ENCODE measurements at regions not wholly inside any gene's neighbourhood (a gene's known extent, or its start where the extent isn't known, plus 50 kb on each side); places are given as distances from the start of the nearest gene placed in this dataset.
"Not testable (repeated sequence)": the region's sequence is repeated elsewhere in the genome, so short reads cannot be mapped to it uniquely, and the experiment has no call there.

DNA sequence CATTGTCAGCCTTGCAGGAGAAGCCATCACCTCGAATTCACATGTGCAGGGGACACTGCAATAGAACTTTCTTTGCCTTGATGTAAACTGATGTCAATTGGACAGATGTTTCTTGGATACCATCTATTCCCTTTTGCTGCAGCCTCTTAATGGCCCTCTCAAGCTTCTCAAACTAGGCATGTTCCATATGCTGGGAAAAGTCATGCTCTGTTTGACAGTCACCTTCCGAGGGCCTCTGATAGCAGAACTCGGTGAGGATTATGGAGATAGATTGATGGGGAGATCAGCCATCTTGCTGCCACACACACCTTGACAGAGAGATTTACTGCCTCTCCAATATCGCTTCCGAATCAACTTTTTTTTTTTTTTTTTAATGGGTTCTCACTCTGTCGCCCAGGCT is 145.8 kb upstream of the NUDT4 start:
- DNase-seq (ENCODE audit: insufficient read length, low spot score) = no peak
- no peak for FAIRE-seq

DNA sequence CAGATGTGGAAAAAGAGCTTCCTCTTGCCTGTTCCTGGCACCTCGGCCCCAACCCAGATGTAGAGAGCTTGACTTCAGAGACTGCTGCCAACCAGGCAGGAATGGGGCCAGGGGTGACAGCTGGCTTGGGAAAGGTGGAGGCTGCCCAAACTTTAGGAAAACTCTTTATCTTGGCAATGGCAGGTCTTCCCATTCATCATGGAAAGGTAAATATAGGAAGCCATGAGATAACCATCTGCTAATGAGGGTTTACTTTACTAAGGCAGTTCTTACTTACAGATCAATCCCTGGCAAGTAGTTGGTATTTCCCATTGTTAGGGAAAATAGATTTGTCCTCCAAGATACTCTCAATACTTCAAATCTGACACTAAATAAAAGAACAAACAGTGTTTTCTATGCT is 143.1 kb upstream of the NUDT4 start:
- FAIRE-seq (no peak), DNase-seq (ENCODE audit: insufficient read length, low spot score) (no peak)

GRCh38 chr12:93235881-93236280 is 141.8 kb upstream of the NUDT4 start:
- DNase-seq (ENCODE audit: insufficient read length, low spot score) (no peak), FAIRE-seq (no peak)

- DNase-seq (ENCODE audit: insufficient read length, low spot score) = no peak
- no peak for FAIRE-seq
Measured at GRCh38 chr12:93237235-93237915, 140.3 kb upstream of the NUDT4 start.

GRCh38 chr12:93238512-93239262 is 139.0 kb upstream of the NUDT4 start:
- not testable (repeated sequence) for FAIRE-seq; DNase-seq (ENCODE audit: insufficient read length, low spot score)

- not testable (repeated sequence) for FAIRE-seq; DNase-seq (ENCODE audit: insufficient read length, low spot score)
Measured at GRCh38 chr12:93239789-93240188, 137.9 kb upstream of the NUDT4 start.

GRCh38 chr12:93242154-93242972 is 135.4 kb upstream of the NUDT4 start:
- FAIRE-seq (no peak), DNase-seq (ENCODE audit: insufficient read length, low spot score) (no peak)

DNA sequence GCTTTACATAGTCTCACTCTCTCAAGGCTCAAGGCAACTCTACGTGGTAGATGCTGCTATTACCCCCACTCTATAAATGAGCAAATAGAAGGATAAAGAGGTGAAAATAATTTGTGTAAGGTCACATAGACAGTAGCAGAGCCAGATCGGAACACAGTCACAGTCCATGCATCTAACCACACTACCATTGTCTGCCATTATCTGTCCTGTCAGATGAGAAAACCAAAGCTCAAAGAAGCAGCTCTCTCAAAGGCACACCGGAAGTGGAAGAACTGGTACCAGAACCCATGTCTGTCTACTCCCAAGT is 134.4 kb upstream of the NUDT4 start:
- no peak for DNase-seq (ENCODE audit: insufficient read length, low spot score)
- FAIRE-seq = no peak

DNA sequence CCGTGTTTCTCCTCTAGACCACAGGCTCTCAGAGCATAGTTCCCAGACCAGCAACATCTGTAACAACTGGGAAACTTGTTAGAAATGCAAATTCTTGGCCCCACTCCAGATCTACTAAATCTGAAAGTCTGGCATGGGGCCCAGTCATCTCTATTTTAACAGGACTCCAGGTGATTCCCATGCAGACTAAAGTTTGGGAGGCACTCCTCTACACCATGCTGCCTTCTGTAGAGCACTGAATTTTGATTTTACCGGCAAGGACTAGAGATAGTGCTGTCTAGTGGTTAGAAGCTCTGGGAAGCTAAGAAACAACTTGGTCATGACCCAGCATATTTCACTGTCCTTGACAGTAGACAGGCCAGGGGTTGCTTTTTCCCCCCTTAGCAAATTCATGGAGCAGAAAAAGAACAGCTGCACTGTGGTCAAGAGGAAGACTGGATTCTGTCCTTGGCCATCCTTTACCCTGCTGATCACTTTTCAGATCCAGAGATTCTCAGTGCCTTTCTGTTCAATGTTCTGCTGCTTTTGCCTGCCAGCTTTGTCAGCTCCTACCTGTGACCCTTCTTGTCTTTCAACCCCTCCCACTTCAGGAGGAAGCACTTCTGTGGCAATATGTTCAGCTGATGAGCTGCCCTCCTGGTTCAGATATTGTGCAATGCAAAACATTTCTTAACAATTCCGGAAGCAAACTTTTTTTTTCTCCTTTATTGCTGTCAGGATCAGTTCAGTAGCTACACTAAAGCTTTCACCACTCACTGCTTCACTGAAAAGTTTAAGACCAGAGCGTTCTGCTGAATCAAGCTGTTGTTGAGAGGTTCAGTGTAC is 133.8 kb upstream of the NUDT4 start:
- FAIRE-seq = no peak
- DNase-seq (ENCODE audit: insufficient read length, low spot score) = peak; percentile 43

DNA sequence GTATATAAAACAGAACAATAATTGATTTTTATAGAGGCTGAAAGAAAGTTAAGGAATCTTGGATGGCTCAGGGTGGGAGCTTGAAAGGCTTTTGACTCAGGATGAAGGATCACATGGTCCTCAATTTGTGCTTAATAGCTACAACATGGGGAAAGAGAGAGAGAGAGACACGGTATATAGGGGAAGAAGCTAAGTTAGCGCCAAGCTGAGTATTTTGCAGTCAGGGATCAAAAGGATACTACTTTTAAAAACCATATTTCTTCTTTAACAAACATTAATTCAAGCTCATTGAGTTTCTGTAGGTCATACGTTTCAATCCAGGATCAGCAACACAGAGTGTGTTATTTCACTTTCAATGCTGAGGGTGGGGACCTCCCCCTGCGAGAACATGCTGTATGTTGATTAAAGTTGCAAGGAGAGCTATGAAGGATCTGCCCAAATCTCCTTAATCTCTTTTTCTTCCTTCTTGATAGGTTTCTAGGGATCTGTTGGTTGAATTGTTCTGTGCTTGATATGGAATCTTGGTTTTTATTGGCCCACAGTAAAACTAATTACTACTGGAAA is 133.1 kb upstream of the NUDT4 start:
- DNase-seq (ENCODE audit: insufficient read length, low spot score) (no peak), FAIRE-seq (no peak)

DNA sequence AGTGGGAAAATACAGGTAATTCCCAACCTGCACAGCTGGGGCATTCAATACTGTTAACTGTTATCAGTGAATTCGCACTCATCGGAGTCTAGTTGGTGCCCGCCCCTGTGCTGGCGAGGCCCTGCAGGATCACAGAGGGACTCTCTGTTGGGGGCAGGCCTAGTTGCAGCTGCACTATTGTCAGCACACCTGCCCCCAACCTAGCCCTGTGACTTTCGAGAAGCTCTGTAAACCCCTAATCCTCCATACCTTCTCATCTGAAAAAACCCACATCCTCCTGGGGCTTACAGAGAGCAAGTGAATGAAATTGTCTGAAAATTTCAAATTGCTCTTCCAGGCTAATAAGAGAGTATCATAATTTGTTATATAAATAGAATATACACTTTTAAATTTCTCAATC is 132.2 kb upstream of the NUDT4 start:
- FAIRE-seq = no peak

GRCh38 chr12:93247313-93247991 is 130.3 kb upstream of the NUDT4 start:
- DNase-seq (ENCODE audit: insufficient read length, low spot score) (no peak), FAIRE-seq (no peak)

More for the DNA sequence above, 132.2 kb upstream of the NUDT4 start:
- no peak for DNase-seq (ENCODE audit: insufficient read length, low spot score)

DNA sequence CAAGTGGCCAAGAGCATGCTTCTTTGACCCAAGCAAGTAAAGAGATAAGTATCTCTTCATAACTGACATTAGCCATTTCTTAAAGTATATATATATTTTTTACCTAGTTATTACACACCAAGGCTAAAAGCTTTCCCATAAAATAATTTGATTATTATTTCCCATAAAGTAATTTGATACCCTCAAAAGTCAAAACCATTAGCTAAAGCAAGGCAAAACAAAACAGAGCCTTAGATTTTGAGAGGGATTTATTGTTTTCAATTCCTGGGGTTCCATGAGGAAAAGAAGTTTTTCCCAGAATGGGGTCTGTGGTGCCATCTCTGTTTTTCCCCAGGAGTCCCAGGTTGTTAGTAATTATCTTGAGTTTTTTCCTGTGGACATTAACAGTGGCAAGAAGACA is 125.5 kb upstream of the NUDT4 start:
- no peak for FAIRE-seq
- DNase-seq (ENCODE audit: insufficient read length, low spot score) = no peak

DNA sequence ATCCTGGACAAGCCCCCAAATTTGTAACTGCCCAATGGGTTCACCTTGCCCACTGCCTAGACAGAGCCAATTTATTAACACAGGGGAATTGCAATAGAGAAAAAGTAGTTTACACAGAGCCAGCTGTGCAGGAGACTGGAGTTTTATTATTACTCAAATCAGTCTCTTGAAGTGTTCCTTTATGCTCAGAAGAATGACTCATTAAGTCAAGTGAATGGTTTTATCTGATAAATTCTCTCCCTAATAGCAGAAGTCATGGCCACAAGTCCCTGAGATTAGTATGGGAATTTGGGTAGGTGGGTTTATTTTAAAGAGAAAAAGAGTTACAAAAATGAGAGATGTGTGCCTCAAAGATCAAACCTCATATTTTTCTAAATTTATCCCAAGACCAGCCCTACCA is 122.8 kb upstream of the NUDT4 start:
- no peak for DNase-seq (ENCODE audit: insufficient read length, low spot score)
- no peak for FAIRE-seq

- FAIRE-seq = no peak
- DNase-seq (ENCODE audit: insufficient read length, low spot score) = no peak
Measured at GRCh38 chr12:93256256-93256969, 121.3 kb upstream of the NUDT4 start.

- DNase-seq (ENCODE audit: insufficient read length, low spot score) (no peak), FAIRE-seq (no peak)
Measured at GRCh38 chr12:93261505-93262094, 116.1 kb upstream of the NUDT4 start.

DNA sequence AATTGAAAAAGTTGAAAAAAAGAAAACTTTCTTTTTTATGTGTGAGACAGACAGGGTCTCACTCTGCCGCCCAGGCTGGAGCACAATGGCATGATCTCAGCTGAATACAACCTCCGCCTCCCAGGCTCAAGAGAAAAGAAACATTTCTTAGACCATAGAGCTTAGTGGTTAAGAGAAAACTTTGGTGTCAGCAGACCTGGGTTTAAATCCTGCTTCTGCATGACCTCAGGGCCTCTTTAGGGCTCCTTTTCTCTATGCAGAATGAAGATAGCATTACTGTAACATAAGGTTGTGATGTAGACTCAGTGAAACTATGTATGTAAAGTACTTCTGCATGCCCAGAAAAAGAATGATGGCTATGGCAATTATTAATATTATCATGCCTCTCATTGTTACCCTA is 104.7 kb upstream of the NUDT4 start:
- FAIRE-seq = no peak
- DNase-seq (ENCODE audit: insufficient read length, low spot score) = no peak

DNA sequence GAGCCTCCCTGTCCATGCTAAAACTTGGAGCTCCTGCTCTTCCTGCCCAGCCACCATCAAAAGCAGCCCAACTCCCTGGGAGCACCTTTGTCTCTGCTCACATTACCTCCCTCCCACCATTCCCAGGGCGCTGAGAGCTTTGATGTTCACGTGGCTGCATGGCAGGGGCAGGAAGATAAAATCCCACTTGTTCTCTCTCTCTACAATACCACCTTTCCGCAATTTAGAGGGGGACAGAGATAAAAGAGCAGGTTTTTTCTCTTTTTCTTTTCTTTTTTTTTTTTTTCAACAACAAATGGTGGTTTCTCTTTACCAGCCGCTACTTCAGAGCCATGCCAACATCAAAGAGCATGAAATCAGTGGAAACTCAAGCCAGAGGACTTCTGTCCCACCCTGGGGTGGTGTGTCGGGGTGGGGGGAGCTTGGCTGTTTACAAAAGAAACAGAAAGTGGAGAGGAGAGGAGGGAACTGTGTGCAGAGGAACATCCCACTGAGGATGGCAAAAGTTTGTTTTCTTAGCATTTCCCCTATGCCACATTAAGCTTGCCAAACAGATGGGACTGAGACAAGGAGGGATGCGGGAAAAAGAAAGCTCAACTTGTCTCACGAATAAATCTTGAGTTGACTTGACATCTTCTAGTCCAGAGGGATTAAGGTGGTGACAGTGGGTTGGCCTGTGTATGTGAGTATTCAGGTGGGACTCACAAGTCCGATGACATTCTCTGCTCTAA is 103.7 kb upstream of the NUDT4 start:
- FAIRE-seq = no peak

More for the DNA sequence above, 103.7 kb upstream of the NUDT4 start:
- no peak for DNase-seq (ENCODE audit: insufficient read length, low spot score)
